ENCODE measurements at regions not wholly inside any gene's neighbourhood (a gene's known extent, or its start where the extent isn't known, plus 50 kb on each side); places are given as distances from the start of the nearest gene placed in this dataset.

DNA sequence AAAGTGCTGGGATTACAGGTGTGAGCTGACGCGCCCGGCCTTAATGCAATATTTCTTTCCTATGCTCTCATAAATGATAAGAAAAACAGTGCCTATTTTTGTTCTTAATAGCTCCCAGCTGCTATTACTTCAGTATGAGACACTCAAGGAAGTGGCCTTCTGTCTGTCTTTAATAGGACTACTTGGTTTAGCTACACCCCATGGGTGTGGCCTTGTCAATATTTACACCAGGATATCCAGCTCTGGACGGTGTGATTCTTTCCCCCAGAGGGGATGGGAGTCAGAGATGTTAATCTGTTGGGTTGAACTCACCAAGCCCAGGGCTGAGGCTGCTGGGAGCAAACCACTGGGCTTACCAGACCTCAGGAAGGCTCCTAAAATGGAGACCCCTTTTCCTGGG is 134.2 kb downstream of the CEP57L1 start:
- DNase-seq (ENCODE audit: low spot score) = no peak
- H3K27me3 ChIP-seq = no peaks in the 10 kb centered on the region
- H3K4me1 ChIP-seq = no peaks in the 10 kb centered on the region
- no peak overlapping the region for H3K27ac ChIP-seq
- TF ChIP-seq, protein P1, sequence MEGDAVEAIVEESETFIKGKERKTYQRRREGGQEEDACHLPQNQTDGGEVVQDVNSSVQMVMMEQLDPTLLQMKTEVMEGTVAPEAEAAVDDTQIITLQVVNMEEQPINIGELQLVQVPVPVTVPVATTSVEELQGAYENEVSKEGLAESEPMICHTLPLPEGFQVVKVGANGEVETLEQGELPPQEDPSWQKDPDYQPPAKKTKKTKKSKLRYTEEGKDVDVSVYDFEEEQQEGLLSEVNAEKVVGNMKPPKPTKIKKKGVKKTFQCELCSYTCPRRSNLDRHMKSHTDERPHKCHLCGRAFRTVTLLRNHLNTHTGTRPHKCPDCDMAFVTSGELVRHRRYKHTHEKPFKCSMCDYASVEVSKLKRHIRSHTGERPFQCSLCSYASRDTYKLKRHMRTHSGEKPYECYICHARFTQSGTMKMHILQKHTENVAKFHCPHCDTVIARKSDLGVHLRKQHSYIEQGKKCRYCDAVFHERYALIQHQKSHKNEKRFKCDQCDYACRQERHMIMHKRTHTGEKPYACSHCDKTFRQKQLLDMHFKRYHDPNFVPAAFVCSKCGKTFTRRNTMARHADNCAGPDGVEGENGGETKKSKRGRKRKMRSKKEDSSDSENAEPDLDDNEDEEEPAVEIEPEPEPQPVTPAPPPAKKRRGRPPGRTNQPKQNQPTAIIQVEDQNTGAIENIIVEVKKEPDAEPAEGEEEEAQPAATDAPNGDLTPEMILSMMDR (IDR thresholded peaks at IDR 0.05) = no peak
- H3K9me3 ChIP-seq = no peaks in the 10 kb centered on the region
- no peaks in the 10 kb centered on the region for H3K36me3 ChIP-seq
- H3K4me3 ChIP-seq = no peak overlapping the region

DNA sequence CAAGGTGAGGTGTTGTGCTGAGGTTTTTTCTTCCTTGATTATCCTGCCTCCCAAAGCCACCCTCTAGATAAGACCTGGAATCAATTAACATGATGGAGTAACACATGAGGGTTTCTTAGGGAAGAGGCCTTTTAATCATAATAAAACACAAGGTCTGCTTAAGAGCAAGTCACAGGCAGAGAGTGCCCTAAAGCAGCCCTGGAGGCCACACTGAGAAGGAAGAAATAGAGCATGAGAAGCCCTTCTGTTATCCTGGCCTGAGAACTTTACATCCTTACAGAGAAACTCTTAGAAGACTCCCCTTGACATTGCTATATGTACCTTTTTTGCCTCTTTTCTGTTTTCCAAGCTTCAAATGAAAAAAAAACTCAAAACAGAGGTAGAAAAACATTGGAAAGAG is 132.3 kb downstream of the CEP57L1 start:
- H3K4me3 ChIP-seq = no peak overlapping the region
- H3K36me3 ChIP-seq = no peaks in the 10 kb centered on the region
- H3K9me3 ChIP-seq = no peaks in the 10 kb centered on the region
- TF ChIP-seq, protein P1 (IDR thresholded peaks at IDR 0.05) = no peak
- no peaks in the 10 kb centered on the region for H3K27me3 ChIP-seq
- DNase-seq (ENCODE audit: low spot score) = no peak
- H3K27ac ChIP-seq = no peak overlapping the region
- H3K4me1 ChIP-seq = no peaks in the 10 kb centered on the region

DNA sequence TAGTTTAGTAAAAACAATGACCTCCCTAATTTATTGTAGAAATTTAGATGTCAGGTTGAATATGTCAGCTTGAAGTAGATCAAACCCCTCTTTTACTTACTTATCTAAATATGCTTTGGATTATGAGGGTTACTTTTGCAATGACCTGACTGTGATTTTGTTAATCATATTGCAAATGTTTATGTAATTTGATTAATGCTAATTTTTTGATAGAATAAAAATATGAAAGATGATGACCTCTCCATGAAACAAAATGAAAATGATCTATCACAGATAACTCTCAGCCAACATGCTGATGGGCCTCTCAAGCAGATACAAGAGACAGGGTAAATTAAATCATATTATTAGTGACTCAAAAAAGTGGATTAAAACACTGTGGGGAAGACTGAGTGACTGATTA is 131.0 kb downstream of the CEP57L1 start:
- H3K36me3 ChIP-seq = no peaks in the 10 kb centered on the region
- DNase-seq (ENCODE audit: low spot score) = no peak
- no peaks in the 10 kb centered on the region for H3K27me3 ChIP-seq
- H3K4me1 ChIP-seq = peaks cover 0 to 5% of the 10 kb centered on the region in 2 donors
- no peaks in the 10 kb centered on the region for H3K9me3 ChIP-seq
- no peak overlapping the region for H3K4me3 ChIP-seq
- H3K27ac ChIP-seq = no peak overlapping the region
- TF ChIP-seq, protein P1 (IDR thresholded peaks at IDR 0.05) = no peak

DNA sequence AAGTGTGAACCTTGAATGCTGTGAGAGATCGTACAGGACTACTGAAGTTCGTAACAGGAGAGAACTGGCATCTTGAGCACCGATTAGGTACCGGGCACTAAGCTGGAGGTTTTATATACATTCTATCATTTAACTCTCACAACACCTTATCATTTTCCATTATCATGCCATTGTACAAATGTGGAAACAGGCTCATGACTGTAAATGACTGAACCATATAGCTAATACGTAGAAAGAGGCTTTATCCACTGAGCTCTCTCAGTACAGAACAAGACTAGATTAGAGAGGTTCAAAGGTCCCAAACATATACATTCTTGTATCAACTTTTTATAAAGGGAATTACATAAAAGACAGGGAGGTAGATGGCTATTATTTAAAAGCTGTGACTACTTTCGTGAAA is 130.6 kb downstream of the CEP57L1 start:
- Histone ChIP-seq H3K4me3 (no peak overlapping the region), H3K4me1 (peaks cover 0 to 5% of the 10 kb centered on the region in 2 donors), H3K27me3 (no peaks in the 10 kb centered on the region), H3K27ac (no peak overlapping the region), H3K36me3 (no peaks in the 10 kb centered on the region), H3K9me3 (no peaks in the 10 kb centered on the region)
- DNase-seq (ENCODE audit: low spot score) = no peak
- TF ChIP-seq, protein P1 (IDR thresholded peaks at IDR 0.05) = no peak

DNA sequence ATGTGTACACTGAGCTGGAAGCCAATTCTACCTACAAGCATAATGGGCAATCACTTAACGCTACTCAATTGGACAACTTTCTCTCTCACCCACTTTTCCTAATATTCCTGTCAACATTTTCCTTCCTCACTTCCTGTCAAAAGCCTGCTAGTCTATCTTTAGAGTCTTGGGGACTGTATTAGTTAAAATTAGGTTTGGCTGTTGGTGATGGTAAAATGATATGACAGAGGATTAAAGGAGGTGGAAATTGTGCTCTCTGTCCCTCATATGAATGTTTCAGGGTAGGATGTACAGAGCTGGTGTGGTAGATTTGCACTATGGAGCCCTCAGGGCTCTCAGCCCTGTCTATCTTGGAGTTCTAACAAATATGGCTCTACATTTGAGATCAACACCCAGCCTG is 129.7 kb downstream of the CEP57L1 start:
- TF ChIP-seq, protein P1 (IDR thresholded peaks at IDR 0.05) = no peak
- Histone ChIP-seq H3K36me3 (no peaks in the 10 kb centered on the region), H3K27me3 (no peaks in the 10 kb centered on the region), H3K27ac (no peak overlapping the region), H3K4me1 (peaks cover 0 to 5% of the 10 kb centered on the region in 2 donors), H3K4me3 (no peak overlapping the region), H3K9me3 (no peaks in the 10 kb centered on the region)
- no peak for DNase-seq (ENCODE audit: low spot score)

DNA sequence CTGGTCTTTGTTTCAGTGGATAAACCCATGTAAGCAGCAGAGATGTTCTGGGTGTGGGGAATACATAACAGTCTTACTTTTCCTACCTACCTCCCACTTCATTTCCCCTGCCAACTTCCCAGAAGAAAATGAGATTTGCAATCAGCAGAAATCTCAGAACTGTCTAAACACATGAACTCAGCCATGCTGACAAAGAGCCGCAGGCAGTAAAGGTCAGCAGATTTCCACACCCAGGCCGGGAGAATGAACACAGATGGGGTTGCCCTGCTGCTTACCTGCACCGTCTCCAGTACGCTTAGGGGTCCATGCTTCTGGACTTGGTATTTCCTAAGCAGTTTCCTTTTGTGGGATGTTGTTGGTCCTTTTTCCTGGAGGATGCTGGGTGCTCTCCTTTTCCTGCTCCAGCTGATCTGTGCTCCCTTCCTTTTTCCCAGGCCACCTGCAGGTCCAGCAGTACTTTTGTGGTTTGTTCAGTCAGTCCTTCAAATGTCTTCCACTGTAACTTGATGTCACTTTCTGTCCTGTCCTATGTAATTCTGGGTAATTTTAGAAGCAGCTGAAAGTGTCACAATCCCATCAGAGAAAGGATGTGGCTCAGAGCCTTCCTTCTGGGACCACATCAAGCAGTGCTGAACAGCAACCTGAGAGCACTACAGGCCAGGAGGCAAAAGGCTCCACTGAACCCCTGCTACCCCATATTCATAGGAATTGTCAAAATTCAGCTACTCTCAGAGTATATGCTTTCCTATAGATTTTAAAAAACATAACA is 129.0 kb downstream of the CEP57L1 start:
- TF ChIP-seq, protein P1 (IDR thresholded peaks at IDR 0.05) = no peak
- Histone ChIP-seq H3K4me3 (no peak overlapping the region), H3K27ac (no peak overlapping the region), H3K27me3 (no peaks in the 10 kb centered on the region), H3K9me3 (no peaks in the 10 kb centered on the region), H3K36me3 (no peaks in the 10 kb centered on the region), H3K4me1 (peaks cover 0 to 5% of the 10 kb centered on the region in 2 donors)
- DNase-seq (ENCODE audit: low spot score) = no peak

Data from right atrium auricular region (tissue), 2 donors.